Duodenal mucosa (tissue), 2 donors: ENCODE measurements at regions not wholly inside any gene's neighbourhood (a gene's known extent, or its start where the extent isn't known, plus 50 kb on each side); places are given as distances from the start of the nearest gene placed in this dataset.

Experiments used
- H3K27ac ChIP-seq: one replicate; pipeline ENCODE4 v1.7.0; 2013; ENCODE audit warnings: low read depth, low read length
- H3K27me3 ChIP-seq, 2 donors: one replicate each; pipeline ENCODE4 v1.7.0; 2013; ENCODE audit warnings: low read length in 2 of 2, control low read depth in 1 of 2; ENCODE audit not compliant: insufficient read depth in 2 of 2, control insufficient read depth in 1 of 2
- H3K36me3 ChIP-seq, 2 donors: one replicate each; pipeline ENCODE4 v1.7.0; 2013; ENCODE audit warnings: low read length in 2 of 2, control low read depth in 1 of 2; ENCODE audit not compliant: insufficient read depth in 2 of 2, control insufficient read depth in 1 of 2
- H3K4me1 ChIP-seq, 2 donors: one replicate each; pipeline ENCODE4 v1.7.0; 2013; ENCODE audit warnings: low read length in 2 of 2, control low read depth in 1 of 2; ENCODE audit not compliant: insufficient read depth in 2 of 2, control insufficient read depth in 1 of 2
- H3K4me3 ChIP-seq, 2 donors: one replicate each; pipeline ENCODE4 v1.7.0; 2013; ENCODE audit warnings: low read length in 2 of 2, low read depth in 1 of 2
- H3K9ac ChIP-seq, 2 donors: one replicate each; pipeline ENCODE4 v1.7.0; 2013; ENCODE audit warnings: low read length in 2 of 2, low read depth in 1 of 2
- H3K9me3 ChIP-seq, 2 donors: one replicate each; pipeline ENCODE4 v1.7.0; 2013; ENCODE audit warnings: low read length in 2 of 2, control low read depth in 1 of 2; ENCODE audit not compliant: control insufficient read depth in 1 of 2

- Histone ChIP-seq H3K4me3 (no peak overlapping the region), H3K4me1 (peaks cover 20 to 22% of the 10 kb centered on the region in 2 donors), H3K27me3 (no peaks in the 10 kb centered on the region), H3K27ac (no peak overlapping the region), H3K36me3 (no peaks in the 10 kb centered on the region), H3K9ac (no peak overlapping the region), H3K9me3 (no peaks in the 10 kb centered on the region)
Measured at GRCh38 chr3:14288177-14288788, 109.7 kb downstream of the LSM3 start.

GRCh38 chr3:14288833-14289451 is 110.3 kb downstream of the LSM3 start:
- Histone ChIP-seq H3K4me1 (peaks cover 20 to 22% of the 10 kb centered on the region in 2 donors), H3K36me3 (no peaks in the 10 kb centered on the region), H3K9ac (no peak overlapping the region), H3K27me3 (no peaks in the 10 kb centered on the region), H3K9me3 (no peaks in the 10 kb centered on the region), H3K27ac (no peak overlapping the region), H3K4me3 (no peak overlapping the region)

- no peaks in the 10 kb centered on the region for H3K9me3 ChIP-seq
- H3K27me3 ChIP-seq: no peaks in the 10 kb centered on the region
- no peak overlapping the region for H3K27ac ChIP-seq
- H3K4me3 ChIP-seq: peak overlapping the region; percentile 10 to 17
- no peak overlapping the region for H3K9ac ChIP-seq
- peaks cover 20 to 22% of the 10 kb centered on the region in 2 donors for H3K4me1 ChIP-seq
- no peaks in the 10 kb centered on the region for H3K36me3 ChIP-seq
Measured at GRCh38 chr3:14289590-14290461, 111.2 kb downstream of the LSM3 start.

GRCh38 chr3:14290631-14291385 is 111.6 kb upstream of the SLC6A6 start:
- Histone ChIP-seq H3K4me3 (peak overlapping the region in 1 of 2 donors; percentile 17), H3K4me1 (peaks cover 20 to 22% of the 10 kb centered on the region in 2 donors), H3K36me3 (no peaks in the 10 kb centered on the region), H3K27me3 (no peaks in the 10 kb centered on the region), H3K27ac (peak overlapping the region; percentile 57), H3K9ac (peak overlapping the region; percentile 16 to 50), H3K9me3 (no peaks in the 10 kb centered on the region)

- Histone ChIP-seq H3K36me3 (no peaks in the 10 kb centered on the region), H3K27ac (no peak overlapping the region), H3K27me3 (no peaks in the 10 kb centered on the region), H3K9ac (no peak overlapping the region), H3K4me1 (peaks cover 18 to 25% of the 10 kb centered on the region in 2 donors), H3K9me3 (no peaks in the 10 kb centered on the region), H3K4me3 (no peak overlapping the region)
Measured at GRCh38 chr3:14295037-14295436, 107.4 kb upstream of the SLC6A6 start.

GRCh38 chr3:14295801-14296200 is 106.6 kb upstream of the SLC6A6 start:
- Histone ChIP-seq H3K9me3 (no peaks in the 10 kb centered on the region), H3K9ac (peak overlapping the region; percentile 2 to 3), H3K4me3 (peak overlapping the region in 1 of 2 donors; percentile 40), H3K27me3 (no peaks in the 10 kb centered on the region), H3K27ac (no peak overlapping the region), H3K4me1 (peaks cover 11 to 18% of the 10 kb centered on the region in 2 donors), H3K36me3 (no peaks in the 10 kb centered on the region)

- H3K27me3 ChIP-seq: no peaks in the 10 kb centered on the region
- H3K4me3 ChIP-seq: no peak overlapping the region
- H3K9ac ChIP-seq: no peak overlapping the region
- H3K36me3 ChIP-seq: no peaks in the 10 kb centered on the region
- no peaks in the 10 kb centered on the region for H3K9me3 ChIP-seq
- H3K4me1 ChIP-seq: peaks cover 10 to 16% of the 10 kb centered on the region in 2 donors
- no peak overlapping the region for H3K27ac ChIP-seq
Measured at GRCh38 chr3:14297305-14297704, 105.1 kb upstream of the SLC6A6 start.

GRCh38 chr3:14297784-14298236 is 104.6 kb upstream of the SLC6A6 start:
- Histone ChIP-seq H3K27ac (no peak overlapping the region), H3K36me3 (no peaks in the 10 kb centered on the region), H3K9ac (no peak overlapping the region), H3K4me1 (peaks cover 10 to 16% of the 10 kb centered on the region in 2 donors), H3K27me3 (no peaks in the 10 kb centered on the region), H3K4me3 (no peak overlapping the region), H3K9me3 (no peaks in the 10 kb centered on the region)

GRCh38 chr3:14298442-14298841 is 104.0 kb upstream of the SLC6A6 start:
- Histone ChIP-seq H3K4me3 (no peak overlapping the region), H3K4me1 (peaks cover 10 to 16% of the 10 kb centered on the region in 2 donors), H3K9ac (no peak overlapping the region), H3K27ac (no peak overlapping the region), H3K9me3 (no peaks in the 10 kb centered on the region), H3K36me3 (no peaks in the 10 kb centered on the region), H3K27me3 (no peaks in the 10 kb centered on the region)
